Activated T-helper 17 cell treated with anti-CD3 and anti-CD28 coated beads, Interleukin-2, amount 50 U/mL, for 72 hours (primary cell): ENCODE measurements at regions not wholly inside any gene's neighbourhood (a gene's known extent, or its start where the extent isn't known, plus 50 kb on each side); places are given as distances from the start of the nearest gene placed in this dataset.

ENCODE experiments used
- ATAC-seq: fragments of 150-1000 bp; cut with Tn5 transposase; replicated peaks from 2 replicates; pipeline ENCODE4 v1.10.0; 2021; ENCODE audit warnings: mild to moderate bottlenecking, moderate library complexity
- H3K27ac Mint-ChIP-seq: one replicate; pipeline ENCODE4 v1.8.0; 2022; ENCODE audit warnings: mixed read lengths
- H3K27me3 Mint-ChIP-seq: one replicate; pipeline ENCODE4 v1.8.0; 2022; ENCODE audit warnings: mixed read lengths
- H3K36me3 Mint-ChIP-seq: one replicate; pipeline ENCODE4 v1.8.0; 2022; ENCODE audit warnings: low read depth, mild to moderate bottlenecking, mixed read lengths
- H3K4me1 Mint-ChIP-seq: one replicate; pipeline ENCODE4 v1.8.0; 2022; ENCODE audit warnings: mixed read lengths
- H3K4me3 Mint-ChIP-seq: one replicate; pipeline ENCODE4 v1.8.0; 2022; ENCODE audit warnings: mild to moderate bottlenecking, mixed read lengths
- H3K9me3 Mint-ChIP-seq: one replicate; pipeline ENCODE4 v1.8.0; 2022; ENCODE audit warnings: mixed read lengths

GRCh38 chr12:92486443-92487137 is 216.2 kb upstream of the PLEKHG7 start:
- H3K9me3 Mint-ChIP-seq: peaks cover 10% of the 10 kb centered on the region
- no peak overlapping the region for H3K4me3 Mint-ChIP-seq
- no peaks in the 10 kb centered on the region for H3K36me3 Mint-ChIP-seq
- H3K4me1 Mint-ChIP-seq: peaks cover 8% of the 10 kb centered on the region
- no peak for ATAC-seq
- H3K27me3 Mint-ChIP-seq: no peaks in the 10 kb centered on the region
- H3K27ac Mint-ChIP-seq: no peak overlapping the region

- Mint-ChIP-seq H3K4me1 (peaks cover 8% of the 10 kb centered on the region), H3K27ac (peak overlapping the region; percentile 81), H3K9me3 (peaks cover 8% of the 10 kb centered on the region), H3K36me3 (no peaks in the 10 kb centered on the region), H3K4me3 (peak overlapping the region; percentile 56), H3K27me3 (no peaks in the 10 kb centered on the region)
- peak; percentile 63 for ATAC-seq
Observed at GRCh38 chr12:92485351-92486348, 217.1 kb upstream of the PLEKHG7 start.

DNA sequence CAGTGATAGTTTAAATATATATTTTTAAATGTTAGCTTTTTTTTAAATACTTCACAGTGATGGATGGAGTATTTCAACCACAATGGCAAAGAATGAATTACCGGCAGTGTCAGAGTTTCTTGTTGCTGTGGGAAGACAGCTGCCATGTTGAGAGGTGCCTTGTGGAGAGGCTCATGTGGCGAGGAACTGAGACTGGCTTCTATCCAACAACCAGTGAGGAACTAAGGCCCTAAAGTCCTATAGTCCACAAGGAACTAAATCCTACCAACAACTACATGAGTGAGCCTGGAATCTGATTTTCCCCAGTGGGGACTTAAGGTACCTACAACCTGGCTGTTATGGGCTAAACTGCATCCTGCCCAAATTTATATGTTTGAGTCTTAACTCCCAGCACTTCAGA is 220.2 kb upstream of the PLEKHG7 start:
- Mint-ChIP-seq H3K36me3 (no peaks in the 10 kb centered on the region), H3K27ac (no peak overlapping the region), H3K4me3 (no peak overlapping the region), H3K27me3 (no peaks in the 10 kb centered on the region), H3K9me3 (peaks cover 8% of the 10 kb centered on the region), H3K4me1 (peaks cover 8% of the 10 kb centered on the region)
- ATAC-seq: no peak

- H3K9me3 Mint-ChIP-seq: peaks cover 8% of the 10 kb centered on the region
- peaks cover 8% of the 10 kb centered on the region for H3K4me1 Mint-ChIP-seq
- no peak for ATAC-seq
- no peak overlapping the region for H3K4me3 Mint-ChIP-seq
- H3K27ac Mint-ChIP-seq: no peak overlapping the region
- no peaks in the 10 kb centered on the region for H3K36me3 Mint-ChIP-seq
- no peaks in the 10 kb centered on the region for H3K27me3 Mint-ChIP-seq
Observed at GRCh38 chr12:92481066-92481465, 221.7 kb upstream of the PLEKHG7 start.

GRCh38 chr12:92478692-92479091 is 224.1 kb upstream of the PLEKHG7 start:
- Mint-ChIP-seq H3K36me3 (no peaks in the 10 kb centered on the region), H3K4me1 (no peaks in the 10 kb centered on the region), H3K4me3 (no peak overlapping the region), H3K9me3 (peaks cover 3% of the 10 kb centered on the region), H3K27ac (no peak overlapping the region), H3K27me3 (no peaks in the 10 kb centered on the region)
- ATAC-seq: no peak

DNA sequence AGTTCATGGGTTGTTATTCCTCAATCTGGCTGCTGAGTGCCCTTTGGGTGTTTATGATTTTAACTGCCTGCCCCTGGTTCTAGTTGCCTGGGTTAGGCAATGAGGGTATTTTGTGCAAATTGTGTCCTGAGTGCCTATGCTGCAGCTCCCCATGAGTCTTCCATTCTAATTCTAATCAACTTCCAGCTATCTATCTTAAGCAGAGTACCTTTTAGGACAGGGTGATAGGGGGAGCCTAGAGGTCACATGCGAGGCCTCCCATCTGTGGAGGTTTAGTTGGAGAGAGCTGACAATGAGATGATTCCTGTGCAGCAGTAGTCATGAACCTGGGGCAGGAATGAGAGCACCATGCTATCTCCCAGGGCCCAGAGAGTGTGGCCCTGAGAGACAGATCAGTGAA is 225.9 kb upstream of the PLEKHG7 start:
- Mint-ChIP-seq H3K27ac (no peak overlapping the region), H3K4me3 (no peak overlapping the region), H3K27me3 (no peaks in the 10 kb centered on the region), H3K4me1 (no peaks in the 10 kb centered on the region), H3K36me3 (no peaks in the 10 kb centered on the region), H3K9me3 (no peaks in the 10 kb centered on the region)
- ATAC-seq: no peak

GRCh38 chr12:92473564-92473963 is 229.2 kb upstream of the PLEKHG7 start:
- peaks cover 13% of the 10 kb centered on the region for H3K4me1 Mint-ChIP-seq
- no peak for ATAC-seq
- H3K4me3 Mint-ChIP-seq: no peak overlapping the region
- H3K36me3 Mint-ChIP-seq: no peaks in the 10 kb centered on the region
- H3K27ac Mint-ChIP-seq: no peak overlapping the region
- no peaks in the 10 kb centered on the region for H3K27me3 Mint-ChIP-seq
- H3K9me3 Mint-ChIP-seq: no peaks in the 10 kb centered on the region

GRCh38 chr12:92472201-92472600 is 230.6 kb upstream of the PLEKHG7 start:
- H3K27me3 Mint-ChIP-seq: no peaks in the 10 kb centered on the region
- no peak overlapping the region for H3K4me3 Mint-ChIP-seq
- no peaks in the 10 kb centered on the region for H3K9me3 Mint-ChIP-seq
- H3K36me3 Mint-ChIP-seq: no peaks in the 10 kb centered on the region
- H3K4me1 Mint-ChIP-seq: peaks cover 21% of the 10 kb centered on the region
- no peak for ATAC-seq
- no peak overlapping the region for H3K27ac Mint-ChIP-seq

DNA sequence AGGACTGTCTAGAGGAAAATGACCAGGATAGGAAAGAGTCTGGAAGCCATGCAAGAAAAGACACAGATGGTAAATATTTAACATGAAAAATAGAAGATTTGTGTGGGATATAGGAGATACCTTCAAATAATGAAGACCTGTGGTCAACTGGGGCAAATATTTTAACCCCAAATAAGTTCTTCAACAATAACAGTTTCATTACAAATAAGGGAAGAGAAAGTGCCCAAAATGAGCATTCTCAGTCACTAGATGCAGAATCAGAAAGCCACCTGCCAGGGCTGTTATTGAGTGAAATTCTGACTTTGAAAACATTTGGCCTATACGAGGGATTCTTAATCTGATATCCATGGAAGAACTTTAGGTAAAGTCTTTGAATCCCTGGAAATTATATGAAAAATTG is 231.2 kb upstream of the PLEKHG7 start:
- Mint-ChIP-seq H3K27ac (peak overlapping the region; percentile 91), H3K4me1 (peaks cover 21% of the 10 kb centered on the region), H3K27me3 (no peaks in the 10 kb centered on the region), H3K9me3 (no peaks in the 10 kb centered on the region), H3K4me3 (no peak overlapping the region), H3K36me3 (no peaks in the 10 kb centered on the region)
- ATAC-seq: no peak

DNA sequence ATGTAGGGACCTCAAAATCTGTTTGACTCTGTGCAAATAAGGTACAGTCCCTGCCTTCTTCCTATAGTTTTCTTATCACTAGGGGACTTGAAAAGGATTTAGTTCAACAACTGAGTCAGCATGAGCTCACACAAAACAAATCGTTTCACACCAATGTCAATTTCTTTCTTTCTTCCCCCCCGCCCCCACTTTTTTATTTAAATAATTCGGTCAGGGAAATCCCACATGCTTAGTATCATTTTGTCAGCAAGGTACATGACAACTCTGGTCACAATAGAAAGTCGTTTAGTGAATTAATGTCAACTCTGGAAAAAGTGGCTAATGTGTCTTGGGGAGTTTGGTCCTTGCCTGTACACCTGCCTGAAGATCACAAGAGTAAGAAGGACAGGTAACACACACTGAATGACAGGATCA is 232.2 kb upstream of the PLEKHG7 start:
- Mint-ChIP-seq H3K4me3 (peak overlapping the region; percentile 72), H3K27ac (peak overlapping the region; percentile 91), H3K36me3 (no peaks in the 10 kb centered on the region), H3K4me1 (peaks cover 21% of the 10 kb centered on the region), H3K9me3 (no peaks in the 10 kb centered on the region), H3K27me3 (no peaks in the 10 kb centered on the region)
- peak; percentile 97 for ATAC-seq

DNA sequence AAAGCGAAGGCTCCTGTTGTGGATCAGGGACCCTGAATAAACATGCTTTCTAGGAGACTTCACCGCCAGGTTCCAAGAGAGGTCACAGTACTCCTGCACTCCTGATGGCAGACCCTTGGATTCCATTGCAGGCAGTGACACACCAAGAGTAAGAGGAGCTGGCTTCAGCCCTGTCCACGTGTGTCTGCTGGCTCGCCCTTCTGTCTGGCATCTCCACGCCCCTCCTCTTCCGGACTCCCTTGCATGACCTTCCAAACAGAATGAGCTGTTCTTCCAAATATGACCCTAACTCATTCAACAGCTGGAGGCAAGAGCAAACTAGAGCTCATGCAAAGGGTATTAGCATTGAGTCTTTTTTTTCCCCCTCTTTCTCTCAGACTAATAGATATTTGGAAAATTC is 233.0 kb upstream of the PLEKHG7 start:
- peak overlapping the region; percentile 91 for H3K27ac Mint-ChIP-seq
- no peak for ATAC-seq
- H3K4me3 Mint-ChIP-seq: peak overlapping the region; percentile 72
- H3K27me3 Mint-ChIP-seq: no peaks in the 10 kb centered on the region
- peaks cover 21% of the 10 kb centered on the region for H3K4me1 Mint-ChIP-seq
- no peaks in the 10 kb centered on the region for H3K9me3 Mint-ChIP-seq
- no peaks in the 10 kb centered on the region for H3K36me3 Mint-ChIP-seq

DNA sequence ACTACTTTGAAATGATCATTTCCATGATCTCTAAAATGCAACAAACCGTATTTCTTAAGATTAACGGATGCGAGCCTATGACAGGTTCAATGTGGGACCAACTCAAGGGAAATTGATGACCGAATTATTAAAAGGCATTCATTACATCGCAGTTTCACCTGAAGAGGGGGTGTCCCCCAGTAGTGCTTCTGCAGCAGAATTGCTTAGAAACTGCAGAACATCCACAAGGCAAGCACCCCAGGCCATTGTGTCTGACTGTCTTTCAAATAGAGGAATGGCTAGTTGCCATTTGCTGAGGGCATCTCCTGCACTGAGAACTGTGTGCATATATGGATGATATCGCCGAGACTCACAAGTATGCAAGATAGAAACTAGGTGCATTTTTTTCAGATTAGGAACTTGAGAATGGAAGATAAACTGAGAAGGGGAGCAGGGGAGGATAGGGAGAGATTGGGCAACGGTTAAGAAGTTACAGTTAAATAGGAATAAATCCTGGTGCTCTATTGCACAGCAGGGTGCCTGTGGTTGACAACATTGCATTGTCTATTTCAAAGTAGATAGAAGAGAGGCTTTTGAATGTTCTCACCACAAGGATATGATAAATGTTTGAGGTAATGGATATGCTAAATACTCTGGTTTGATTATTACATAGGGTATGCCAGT is 234.3 kb upstream of the PLEKHG7 start:
- Mint-ChIP-seq H3K27me3 (no peaks in the 10 kb centered on the region), H3K4me3 (peak overlapping the region; percentile 1), H3K36me3 (no peaks in the 10 kb centered on the region), H3K27ac (no peak overlapping the region), H3K4me1 (peaks cover 21% of the 10 kb centered on the region), H3K9me3 (no peaks in the 10 kb centered on the region)
- ATAC-seq: no peak

- H3K4me3 Mint-ChIP-seq: peak overlapping the region; percentile 1
Observed at GRCh38 chr12:92467886-92468285, 234.9 kb upstream of the PLEKHG7 start.

GRCh38 chr12:92466391-92467305 is 236.1 kb upstream of the PLEKHG7 start:
- Mint-ChIP-seq H3K9me3 (no peaks in the 10 kb centered on the region), H3K36me3 (no peaks in the 10 kb centered on the region), H3K27ac (no peak overlapping the region), H3K4me1 (peaks cover 21% of the 10 kb centered on the region), H3K27me3 (no peaks in the 10 kb centered on the region), H3K4me3 (no peak overlapping the region)
- no peak for ATAC-seq

More at GRCh38 chr12:92467886-92468285, 234.9 kb upstream of the PLEKHG7 start:
- Mint-ChIP-seq H3K27me3 (no peaks in the 10 kb centered on the region), H3K4me1 (peaks cover 21% of the 10 kb centered on the region), H3K9me3 (no peaks in the 10 kb centered on the region), H3K27ac (peak overlapping the region; percentile 46), H3K36me3 (no peaks in the 10 kb centered on the region)
- ATAC-seq: no peak
